ENCODE measurements at regions not wholly inside any gene's neighbourhood (a gene's known extent, or its start where the extent isn't known, plus 50 kb on each side); places are given as distances from the start of the nearest gene placed in this dataset.

GRCh38 chr1:63064135-63064534 lies 258.2 kb upstream of the FOXD3 start:
- no peak for ATAC-seq
- TF ChIP-seq ZNF8 (CRISPR knock-in tag; IDR thresholded peaks at IDR 0.05) (no peak), CSRNP3 (CRISPR knock-in tag; IDR thresholded peaks at IDR 0.05) (no peak), TCF4 (CRISPR knock-in tag; IDR thresholded peaks at IDR 0.05; ENCODE audit: borderline replicate concordance) (no peak), BACH2 (CRISPR knock-in tag; IDR thresholded peaks at IDR 0.05; ENCODE audit: borderline replicate concordance) (no peak), ZFP30 (CRISPR knock-in tag; IDR thresholded peaks at IDR 0.05) (no peak), PATZ1 (CRISPR knock-in tag; IDR thresholded peaks at IDR 0.05; ENCODE audit: borderline replicate concordance) (no peak)

- no peak for TF ChIP-seq ARNTL (CRISPR knock-in tag; IDR thresholded peaks at IDR 0.05; ENCODE audit: borderline replicate concordance, low read depth)
- TF ChIP-seq GLIS3 (CRISPR knock-in tag; IDR thresholded peaks at IDR 0.05) = no peak
- no peak for TF ChIP-seq ZNF565 (CRISPR knock-in tag; conservative IDR thresholded peaks at IDR 0.05; ENCODE audit: low read depth)
- no peak for TF ChIP-seq ZNF8 (CRISPR knock-in tag; IDR thresholded peaks at IDR 0.05)
- TF ChIP-seq OSR1 (CRISPR knock-in tag; IDR thresholded peaks at IDR 0.05) = no peak
- TF ChIP-seq TSHZ2 (CRISPR knock-in tag; IDR thresholded peaks at IDR 0.05) = no peak
- TF ChIP-seq CSRNP3 (CRISPR knock-in tag; IDR thresholded peaks at IDR 0.05) = no peak
- TF ChIP-seq CSDC2 (CRISPR knock-in tag; IDR thresholded peaks at IDR 0.05) = no peak
- no peak for TF ChIP-seq ESRRG (CRISPR knock-in tag; IDR thresholded peaks at IDR 0.05)
- no peak for TF ChIP-seq PATZ1 (CRISPR knock-in tag; IDR thresholded peaks at IDR 0.05; ENCODE audit: borderline replicate concordance)
- no peak for TF ChIP-seq ZFP30 (CRISPR knock-in tag; IDR thresholded peaks at IDR 0.05)
- TF ChIP-seq ZFP3 (CRISPR knock-in tag; IDR thresholded peaks at IDR 0.05) = no peak
- no peak for TF ChIP-seq RARB (CRISPR knock-in tag; IDR thresholded peaks at IDR 0.05)
- TF ChIP-seq BACH2 (CRISPR knock-in tag; IDR thresholded peaks at IDR 0.05; ENCODE audit: borderline replicate concordance) = no peak
- TF ChIP-seq SNAI2 (CRISPR knock-in tag; IDR thresholded peaks at IDR 0.05) = no peak
- no peak for TF ChIP-seq ISL1 (CRISPR knock-in tag; IDR thresholded peaks at IDR 0.05)
- no peak for TF ChIP-seq TCF4 (CRISPR knock-in tag; IDR thresholded peaks at IDR 0.05; ENCODE audit: borderline replicate concordance)
- TF ChIP-seq CREB5 (CRISPR knock-in tag; IDR thresholded peaks at IDR 0.05; ENCODE audit: low read depth) = no peak
- ATAC-seq = no peak
Observed at GRCh38 chr1:63068626-63069025, 253.7 kb upstream of the FOXD3 start.

- no peak for ATAC-seq
- TF ChIP-seq POU6F1 (CRISPR knock-in tag; IDR thresholded peaks at IDR 0.05; ENCODE audit: borderline replicate concordance, low read depth) (no peak), ZNF565 (CRISPR knock-in tag; conservative IDR thresholded peaks at IDR 0.05; ENCODE audit: low read depth) (no peak), TSHZ2 (CRISPR knock-in tag; IDR thresholded peaks at IDR 0.05) (no peak), RARB (CRISPR knock-in tag; IDR thresholded peaks at IDR 0.05) (no peak), ZNF70 (CRISPR knock-in tag; IDR thresholded peaks at IDR 0.05) (no peak), PPARA (CRISPR knock-in tag; IDR thresholded peaks at IDR 0.05; ENCODE audit: borderline replicate concordance) (no peak), ISL1 (CRISPR knock-in tag; IDR thresholded peaks at IDR 0.05) (no peak), OSR1 (CRISPR knock-in tag; IDR thresholded peaks at IDR 0.05) (no peak), BACH2 (CRISPR knock-in tag; IDR thresholded peaks at IDR 0.05; ENCODE audit: borderline replicate concordance) (no peak), ZC3H10 (CRISPR knock-in tag; IDR thresholded peaks at IDR 0.05) (no peak)
Observed at GRCh38 chr1:63069214-63069613, 253.2 kb upstream of the FOXD3 start.
